GM19395 (cell line): ENCODE measurements at regions not wholly inside any gene's neighbourhood (a gene's known extent, or its start where the extent isn't known, plus 50 kb on each side); places are given as distances from the start of the nearest gene placed in this dataset.
A peak's percentile ranks its signal among the peaks of the same experiment; 100 is the strongest.
"Not testable (repeated sequence)": the region's sequence is repeated elsewhere in the genome, so short reads cannot be mapped to it uniquely, and the experiment has no call there.

ENCODE experiments used
- ATAC-seq: cut with Tn5 transposase; IDR thresholded peaks from one replicate; pipeline ENCODE4 v1.9.1; 2021; ENCODE audit warnings: mild to moderate bottlenecking, moderate library complexity; ENCODE audit not compliant: unreplicated experiment

- ATAC-seq: no peak
Measured at GRCh38 chr5:101673120-101673519, 623.0 kb downstream of the SLCO4C1 start.

- no peak for ATAC-seq
Measured at GRCh38 chr5:101664071-101664791, 631.9 kb downstream of the SLCO4C1 start.

DNA sequence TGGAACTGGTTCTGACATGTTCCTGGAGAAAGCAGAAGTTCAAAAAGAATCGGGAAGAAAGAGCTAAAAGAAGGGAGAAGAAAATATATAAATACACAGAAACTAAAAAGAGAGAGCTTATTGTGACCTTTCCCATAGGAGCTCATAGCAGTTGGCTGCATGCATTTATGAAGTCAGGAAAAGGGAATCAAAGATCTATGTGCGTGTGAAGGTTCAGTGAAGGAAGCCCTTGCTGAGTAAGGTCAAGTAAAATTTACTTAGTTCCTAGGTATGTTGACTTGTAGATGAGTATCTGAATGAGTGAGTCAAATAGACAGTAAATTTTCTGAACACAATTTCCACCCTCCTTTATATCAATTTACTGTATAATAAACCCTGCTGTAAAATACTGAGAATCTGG is 632.5 kb downstream of the SLCO4C1 start:
- ATAC-seq: no peak

DNA sequence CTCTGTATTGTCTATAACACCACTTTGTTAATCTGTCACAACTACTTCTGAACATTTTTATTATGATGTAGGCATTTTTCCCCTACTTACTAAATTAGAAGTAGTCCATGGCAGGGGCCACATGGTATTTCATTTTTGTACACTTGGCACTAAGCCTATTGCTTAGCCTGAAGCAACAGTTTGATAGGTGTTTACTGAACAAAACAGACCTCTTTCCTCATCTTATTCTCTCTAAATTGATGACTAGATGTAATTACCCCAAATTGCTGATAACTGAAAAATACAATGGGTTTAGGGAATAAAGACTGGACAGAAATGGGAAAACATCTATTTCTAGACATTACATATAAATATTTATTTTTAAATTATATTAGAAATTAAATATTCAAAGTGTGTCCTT is 633.8 kb downstream of the SLCO4C1 start:
- ATAC-seq: no peak

GRCh38 chr5:101658433-101658832 is 637.7 kb downstream of the SLCO4C1 start:
- no peak for ATAC-seq

DNA sequence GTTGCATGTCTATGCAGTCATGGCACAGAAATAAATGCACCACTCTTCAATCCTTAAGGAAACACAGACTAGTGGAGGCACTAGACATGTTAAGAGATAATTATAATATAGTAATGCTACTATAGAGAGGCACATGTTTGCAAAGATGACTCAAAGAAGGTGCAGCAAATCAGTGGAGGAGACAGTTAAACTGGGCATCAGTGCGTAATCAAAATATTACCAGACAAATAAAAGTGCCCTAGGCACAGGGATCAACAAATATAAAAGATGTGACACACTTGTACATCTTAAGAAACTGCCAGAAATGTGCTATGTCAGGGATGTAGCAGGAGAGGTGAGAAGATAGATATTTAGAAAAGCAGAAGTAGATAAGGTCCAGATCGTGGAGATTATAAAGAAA is 642.1 kb downstream of the SLCO4C1 start:
- no peak for ATAC-seq

- ATAC-seq: no peak
Measured at GRCh38 chr5:101647861-101648260, 648.2 kb downstream of the SLCO4C1 start.

DNA sequence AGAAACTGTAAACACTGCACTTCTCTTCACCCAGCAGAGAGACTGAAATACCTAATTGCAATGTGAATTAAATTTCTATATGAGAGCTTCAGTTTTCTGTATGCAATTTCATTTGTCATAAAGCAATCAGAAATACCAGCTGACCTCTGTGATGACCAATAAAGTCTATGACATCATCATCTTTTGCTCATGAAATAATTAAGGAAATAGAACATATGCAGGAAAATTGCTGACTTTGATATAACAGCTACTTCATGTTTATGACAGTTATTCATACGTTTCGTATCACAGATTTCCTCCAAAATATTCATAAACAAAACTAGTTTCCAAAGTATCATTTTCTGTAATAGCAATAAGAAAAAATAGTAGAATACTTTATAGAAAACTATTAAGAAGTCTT is 652.3 kb downstream of the SLCO4C1 start:
- no peak for ATAC-seq

DNA sequence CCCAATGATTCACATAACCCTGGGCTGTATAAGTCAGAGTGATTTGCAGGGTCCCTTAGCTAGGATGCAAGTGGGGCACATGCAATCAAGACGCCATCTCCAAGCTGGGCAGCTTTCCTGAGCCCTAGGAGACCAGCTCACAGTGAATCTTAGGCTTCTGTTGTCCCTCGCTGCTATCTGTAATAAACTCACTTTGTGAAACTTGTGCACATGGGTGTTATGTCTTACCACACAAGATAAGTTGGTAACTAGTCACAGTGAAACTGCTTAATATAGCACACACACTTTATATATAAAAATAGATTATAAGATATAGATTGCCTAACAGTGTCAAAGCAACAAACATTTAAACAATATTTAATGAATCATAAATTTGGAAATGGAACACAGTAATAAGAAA is 658.5 kb downstream of the SLCO4C1 start:
- no peak for ATAC-seq

DNA sequence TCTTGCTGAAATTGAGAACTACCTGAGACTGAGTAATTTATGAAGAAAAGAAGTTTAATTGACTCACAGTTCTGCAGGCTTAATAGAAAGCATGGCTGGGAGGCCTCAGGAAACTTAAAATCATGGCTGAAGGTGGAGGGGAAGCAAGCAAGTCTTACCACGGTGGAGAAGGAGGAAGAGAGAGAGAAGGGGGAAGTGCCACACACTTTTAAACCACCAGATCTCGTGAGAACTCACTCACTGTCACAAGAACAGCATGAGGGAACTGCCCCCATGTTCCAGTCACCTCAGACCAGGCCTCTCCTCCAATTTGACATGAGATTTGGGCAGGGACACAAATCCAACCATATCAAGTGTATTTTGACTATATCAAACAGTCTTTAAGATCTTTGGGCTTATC is 668.3 kb downstream of the SLCO4C1 start:
- not testable (repeated sequence) for ATAC-seq

DNA sequence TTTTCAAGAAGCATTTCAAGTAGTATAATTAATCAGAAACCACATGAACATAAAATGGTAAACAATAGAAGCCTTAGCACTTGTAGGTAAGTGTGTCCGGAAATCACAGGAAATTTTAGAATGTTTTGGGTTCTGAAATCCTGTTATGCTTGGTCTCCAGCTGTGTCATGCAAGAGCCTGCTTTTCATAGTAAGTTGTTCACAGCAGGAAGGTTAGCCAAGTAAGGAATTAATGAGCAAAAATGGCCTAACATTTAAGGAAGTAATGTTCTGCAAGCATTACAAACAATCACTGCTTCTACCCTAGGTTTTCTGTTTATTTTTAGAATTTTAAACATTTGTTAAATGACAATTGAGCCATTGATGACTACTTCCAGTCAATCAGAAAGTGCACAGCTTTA is 669.5 kb downstream of the SLCO4C1 start:
- no peak for ATAC-seq

- no peak for ATAC-seq
Measured at GRCh38 chr5:101611039-101611438, 685.0 kb downstream of the SLCO4C1 start.

DNA sequence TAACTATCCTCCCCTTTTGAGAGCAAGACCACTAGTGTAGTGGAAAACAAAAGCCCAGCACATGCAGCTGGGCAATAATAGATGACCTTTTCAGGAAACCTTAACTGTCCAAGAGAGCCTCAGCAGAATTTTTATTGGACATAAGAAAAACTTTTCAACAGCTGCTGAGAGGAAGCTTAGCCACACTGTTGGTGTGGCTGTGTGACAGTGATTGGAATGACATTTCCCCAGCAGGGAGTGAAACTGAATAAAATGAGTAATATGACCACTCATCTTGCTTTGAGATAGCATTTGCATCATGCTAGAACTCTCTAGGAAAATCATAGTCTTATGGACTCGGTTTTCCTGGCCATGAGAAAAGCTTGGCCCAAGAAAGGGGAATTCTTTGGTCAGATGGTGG is 687.8 kb downstream of the SLCO4C1 start:
- ATAC-seq: no peak

DNA sequence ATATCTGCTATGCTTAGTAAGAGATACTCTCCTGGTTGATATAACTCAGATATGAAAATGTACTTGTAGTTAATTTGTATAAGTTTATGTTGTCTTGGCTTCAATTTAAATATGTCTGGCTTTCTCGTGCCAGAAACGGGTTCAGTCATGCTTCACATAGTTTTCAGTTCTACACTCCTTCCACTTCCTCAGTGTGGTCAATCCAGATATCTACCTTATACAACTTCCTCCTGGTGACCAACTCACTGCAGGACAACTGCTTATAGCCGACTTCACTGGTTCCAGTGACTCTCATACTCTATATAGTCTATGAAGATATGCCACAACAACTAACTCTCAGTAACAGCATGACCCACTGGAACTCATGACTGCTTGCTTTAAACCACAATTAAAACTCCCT is 690.4 kb downstream of the SLCO4C1 start:
- ATAC-seq: peak; percentile 84

GRCh38 chr5:101600614-101601013 is 695.5 kb downstream of the SLCO4C1 start:
- ATAC-seq: no peak

DNA sequence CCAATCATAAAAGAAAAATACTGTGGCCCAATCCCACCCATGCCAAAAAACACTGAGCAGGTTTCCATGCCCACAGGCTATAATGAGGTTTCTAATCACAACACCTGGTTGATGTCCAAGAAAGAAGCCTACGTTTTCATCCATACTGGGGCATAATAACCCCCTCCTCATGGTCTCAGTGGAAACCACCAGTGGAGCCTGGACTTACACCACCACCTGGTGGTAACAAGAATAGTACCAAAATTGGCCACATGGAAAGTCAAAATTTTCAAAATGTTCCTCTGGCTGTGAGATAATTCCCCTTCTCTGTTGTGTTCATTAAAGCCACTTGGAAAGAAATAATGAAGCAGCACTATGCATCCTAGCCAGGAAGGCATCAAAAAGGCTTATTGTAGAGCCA is 687.3 kb upstream of the ST8SIA4 start:
- ATAC-seq: no peak

DNA sequence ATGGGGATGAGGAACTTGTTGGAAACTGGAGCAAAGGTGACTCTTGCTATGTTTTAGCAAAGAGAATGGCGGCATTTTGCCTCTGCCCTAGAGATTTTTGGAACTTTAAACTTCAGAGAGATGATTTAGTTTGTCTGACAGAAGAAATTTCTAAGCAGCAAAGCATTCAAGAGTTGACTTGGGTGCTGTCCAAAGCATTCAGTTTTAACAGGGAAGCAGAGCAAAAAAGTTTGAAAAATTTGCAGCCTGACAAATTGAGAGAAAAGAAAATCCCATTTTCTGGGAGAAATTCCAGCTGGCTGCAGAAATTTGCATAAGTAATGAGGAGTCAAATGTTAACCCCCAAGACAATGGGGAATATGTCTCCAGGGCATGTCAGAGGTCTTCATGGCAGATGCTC is 682.3 kb upstream of the ST8SIA4 start:
- no peak for ATAC-seq

DNA sequence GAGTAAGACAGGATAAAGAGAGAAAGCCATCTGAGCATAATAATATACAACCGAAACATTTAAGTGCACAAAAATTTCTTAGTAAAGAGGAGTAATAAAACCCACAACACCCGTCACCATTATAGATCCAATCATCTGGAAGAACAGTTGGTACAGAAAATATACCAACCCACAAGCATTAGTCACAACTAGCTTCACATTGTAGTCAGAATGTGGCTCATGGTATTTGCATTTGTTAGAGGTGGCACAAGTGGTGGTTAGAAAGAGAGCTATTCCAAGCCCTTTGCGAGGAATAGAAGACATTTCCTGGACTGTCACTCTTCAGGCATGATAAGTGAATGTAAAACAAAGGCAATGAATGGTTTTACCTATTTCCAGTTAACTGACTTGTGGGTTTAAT is 677.5 kb upstream of the ST8SIA4 start:
- ATAC-seq: no peak

GRCh38 chr5:101574017-101574416 is 670.9 kb upstream of the ST8SIA4 start:
- ATAC-seq: no peak

DNA sequence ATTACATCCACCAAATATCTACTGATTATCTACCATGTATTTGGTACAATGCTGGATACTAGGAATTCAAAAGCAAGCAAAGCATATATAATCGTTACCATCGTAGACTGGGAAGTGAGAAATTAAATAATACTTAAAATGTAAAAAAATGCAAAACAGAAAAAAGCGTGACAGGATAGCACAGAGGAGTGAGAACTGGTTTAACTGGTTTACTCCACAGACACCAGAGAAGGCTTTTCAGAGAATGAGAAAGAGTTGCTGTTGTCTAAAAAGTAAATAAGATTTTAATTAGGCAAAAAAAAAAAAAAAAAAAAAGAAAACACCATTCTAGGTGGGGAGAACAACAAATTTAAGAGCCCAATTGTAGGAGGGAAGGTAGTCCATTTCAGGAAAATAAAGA is 657.9 kb upstream of the ST8SIA4 start:
- ATAC-seq: no peak

- ATAC-seq: no peak
Measured at GRCh38 chr5:101543780-101544179, 640.7 kb upstream of the ST8SIA4 start.

DNA sequence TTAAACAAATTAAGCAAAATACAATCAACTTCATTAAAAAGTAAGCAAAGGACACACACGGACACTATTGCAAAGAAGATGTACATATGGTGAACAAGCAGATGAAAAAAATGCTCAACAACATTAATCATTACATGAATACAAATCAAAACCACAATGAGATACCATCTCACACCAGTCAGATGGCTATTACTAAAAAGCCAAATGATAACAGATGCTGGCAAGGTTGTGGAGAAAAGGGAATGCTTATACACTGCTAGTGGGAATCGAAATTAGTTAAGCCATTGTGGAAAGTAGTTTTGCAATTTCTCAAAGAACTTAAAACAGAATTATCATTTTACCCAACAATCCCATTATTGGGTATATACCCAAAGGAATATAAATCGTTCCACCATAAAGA is 636.2 kb upstream of the ST8SIA4 start:
- no peak for ATAC-seq

DNA sequence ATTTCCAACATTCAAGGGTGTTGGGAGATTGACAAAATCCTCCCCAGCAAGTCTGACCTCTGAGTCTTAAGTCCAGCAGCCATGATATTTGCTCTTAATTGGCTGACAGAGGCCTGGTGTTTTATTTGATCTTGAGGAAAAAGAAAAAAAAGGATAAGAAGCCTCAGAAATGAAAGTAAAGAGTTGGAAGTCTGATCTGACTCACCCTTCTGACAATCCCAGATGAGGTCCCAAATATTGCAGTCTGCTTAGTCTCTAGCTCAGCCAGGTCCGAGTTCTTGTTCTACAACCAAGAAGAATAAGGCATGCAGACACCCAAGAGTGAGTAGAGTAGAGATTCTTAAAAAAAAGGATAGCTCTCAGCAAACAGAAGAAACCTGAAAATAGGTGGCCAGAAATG is 632.5 kb upstream of the ST8SIA4 start:
- ATAC-seq: no peak
